Inferior parietal cortex (tissue), 1 donor: ENCODE measurements at regions not wholly inside any gene's neighbourhood (a gene's known extent, or its start where the extent isn't known, plus 50 kb on each side); places are given as distances from the start of the nearest gene placed in this dataset.
"Not testable (repeated sequence)": the region's sequence is repeated elsewhere in the genome, so short reads cannot be mapped to it uniquely, and the experiment has no call there.

Experiments
- DNase-seq: peaks from one replicate; pipeline ENCODE4 v3.0.0-alpha.2; 2016; ENCODE audit errors: extremely low spot score

DNA sequence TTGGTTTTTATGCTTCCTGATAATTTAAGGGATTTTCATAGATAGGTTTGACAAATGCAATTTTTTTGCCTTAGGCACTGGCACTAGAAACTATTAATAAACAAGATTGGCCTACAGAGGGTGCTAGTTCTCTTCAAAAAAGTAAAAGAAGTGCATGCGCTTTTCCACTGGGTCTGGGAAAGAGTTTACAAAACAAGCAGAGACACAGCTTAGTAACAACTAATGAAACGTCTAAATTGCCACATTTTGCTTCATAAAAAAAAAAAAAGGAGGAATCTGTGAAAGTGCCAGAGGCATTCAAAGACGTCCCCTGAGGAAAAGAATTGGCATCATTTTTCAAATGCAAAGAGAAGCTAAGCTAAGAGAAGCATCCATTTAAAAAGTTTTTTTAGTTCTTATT, 58.3 kb upstream of the EEA1 start:
- peak; percentile 91 for DNase-seq

DNA sequence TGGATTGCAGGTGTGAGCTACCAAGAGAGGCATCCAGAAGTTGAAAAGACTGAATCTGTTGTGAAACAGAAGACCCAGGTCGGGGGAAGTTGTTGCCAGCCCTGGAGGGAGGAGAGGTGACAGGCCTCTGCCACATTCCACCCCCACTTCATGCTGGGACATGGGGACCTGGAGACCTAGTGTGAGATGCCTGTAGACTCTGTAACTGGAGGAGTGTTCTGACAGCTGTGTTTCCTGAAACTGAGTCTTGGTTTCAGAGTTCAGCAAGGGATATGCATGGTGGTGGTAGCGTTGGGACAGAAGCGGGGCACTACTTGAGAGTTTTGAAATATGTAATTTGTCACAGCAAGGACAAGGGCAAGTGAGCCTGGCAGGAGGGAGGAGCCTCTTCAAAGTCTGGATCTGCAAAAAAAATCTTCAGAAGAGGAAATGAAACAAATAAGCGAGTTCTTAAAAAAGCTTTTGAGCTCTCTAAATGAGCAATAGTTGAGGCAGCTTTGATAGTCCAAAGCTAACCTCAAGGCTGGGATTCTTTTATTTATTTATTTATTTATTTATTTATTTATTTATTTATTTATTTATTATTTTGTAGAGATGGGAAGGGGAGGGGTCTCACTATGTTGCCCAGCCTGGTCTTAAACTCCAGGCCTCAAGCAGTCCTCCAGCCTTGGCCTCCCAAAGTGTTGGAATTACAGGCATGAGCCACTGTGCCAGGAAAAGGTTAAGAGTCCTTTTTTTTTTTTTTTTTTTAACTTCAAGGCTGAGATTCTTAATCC, 58.9 kb upstream of the EEA1 start:
- no peak for DNase-seq

- no peak for DNase-seq
These were observed 59.6 kb upstream of the EEA1 start for GRCh38 chr12:92988622-92989130.

DNA sequence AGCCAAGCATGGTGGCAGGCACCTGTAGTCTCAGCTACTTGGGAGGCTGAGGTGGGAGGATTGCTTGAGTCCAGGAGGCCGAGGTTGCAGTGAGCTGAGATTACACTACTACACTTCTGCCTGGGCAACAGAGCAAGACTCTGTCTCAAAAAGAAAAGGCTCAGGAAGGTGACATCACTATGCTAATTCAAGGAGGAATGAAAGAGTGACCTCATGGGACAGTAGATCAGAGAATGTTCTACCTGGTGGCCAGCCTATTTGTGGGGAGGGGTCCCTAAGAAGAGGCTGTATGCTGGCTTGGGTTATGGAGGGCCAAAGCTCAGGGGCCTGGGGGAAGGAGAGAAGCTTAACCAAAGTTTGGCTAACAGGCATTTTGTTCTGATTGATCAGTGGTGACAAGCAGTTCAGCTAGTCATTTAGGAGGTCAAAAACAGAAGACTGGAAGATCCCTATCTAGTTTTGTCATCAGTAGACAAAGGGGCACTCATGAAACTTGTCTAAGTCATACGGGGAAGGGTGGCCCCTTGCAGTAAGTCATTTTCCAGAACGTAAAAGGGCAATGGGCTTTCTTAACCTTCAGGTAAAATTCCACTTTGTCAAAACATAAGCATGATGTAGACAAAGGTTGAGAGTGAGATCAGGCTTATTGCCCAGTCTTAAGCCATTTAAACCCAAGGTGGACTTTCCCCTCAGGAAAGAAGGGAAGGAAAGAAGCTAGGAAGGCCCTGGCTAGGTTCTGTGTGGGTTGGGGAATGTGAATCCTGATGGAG, 60.8 kb upstream of the EEA1 start:
- no peak for DNase-seq

DNA sequence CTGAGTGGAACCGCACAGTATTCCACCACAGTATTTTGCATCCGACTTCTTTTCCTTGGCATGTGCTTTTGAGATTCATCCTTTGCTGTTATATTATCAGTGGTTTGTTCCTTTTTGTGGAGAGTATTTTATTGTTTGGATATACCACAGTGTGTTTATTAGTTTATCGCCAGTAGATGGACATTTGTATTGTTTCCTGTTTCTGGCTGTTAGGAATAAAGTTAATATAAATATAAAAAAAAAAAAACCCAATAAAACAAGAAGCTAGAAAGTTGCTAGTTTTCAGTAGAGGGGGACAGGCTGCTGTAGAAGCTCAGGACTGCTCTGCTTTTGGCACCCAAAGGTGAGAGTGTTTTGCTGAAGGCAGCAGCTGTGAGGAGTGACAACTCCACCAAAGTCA, 62.0 kb upstream of the EEA1 start:
- no peak for DNase-seq

DNA sequence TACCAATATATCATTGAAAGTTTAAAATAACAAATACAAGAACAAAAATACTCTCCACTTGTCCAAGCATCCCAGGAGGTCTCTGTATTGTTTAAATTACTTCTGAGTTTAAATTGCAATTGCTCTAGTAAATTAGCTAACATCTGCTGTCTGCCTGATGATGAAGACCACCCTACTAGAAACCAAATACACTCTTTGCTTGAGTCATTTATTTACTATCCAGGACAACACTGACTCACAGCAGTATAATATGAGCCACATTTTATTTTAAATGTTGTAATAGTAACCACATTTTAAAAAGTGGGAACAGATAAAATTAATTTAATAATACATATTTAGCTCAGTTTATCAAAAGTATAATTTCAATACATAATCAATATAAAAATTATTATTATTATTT, 62.9 kb upstream of the EEA1 start:
- DNase-seq: no peak

DNA sequence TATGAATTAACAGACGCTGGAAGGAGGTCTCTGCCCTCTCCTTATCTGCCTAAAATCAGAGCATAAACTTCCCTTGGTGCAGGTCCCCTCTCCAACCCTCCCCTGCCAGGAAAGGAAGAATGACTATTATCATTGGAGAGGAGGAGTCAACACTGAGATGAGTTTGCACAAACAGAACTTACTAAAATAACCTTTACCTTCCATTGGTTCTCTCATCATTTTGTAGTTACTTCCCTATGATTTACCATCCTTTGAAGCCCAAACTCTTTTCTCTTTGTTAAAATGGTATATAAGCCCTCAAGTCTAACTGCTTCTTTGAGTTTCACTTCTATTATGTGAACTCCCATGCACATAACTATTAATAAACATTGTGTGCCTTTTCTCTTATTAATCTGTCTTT, 64.2 kb upstream of the EEA1 start:
- no peak for DNase-seq

- no peak for DNase-seq
These were observed 66.3 kb upstream of the EEA1 start for GRCh38 chr12:92995258-92995903.

- no peak for DNase-seq
These were observed 70.9 kb upstream of the EEA1 start for GRCh38 chr12:93000026-93000425.

GRCh38 chr12:93001407-93001806, 72.3 kb upstream of the EEA1 start:
- no peak for DNase-seq

DNA sequence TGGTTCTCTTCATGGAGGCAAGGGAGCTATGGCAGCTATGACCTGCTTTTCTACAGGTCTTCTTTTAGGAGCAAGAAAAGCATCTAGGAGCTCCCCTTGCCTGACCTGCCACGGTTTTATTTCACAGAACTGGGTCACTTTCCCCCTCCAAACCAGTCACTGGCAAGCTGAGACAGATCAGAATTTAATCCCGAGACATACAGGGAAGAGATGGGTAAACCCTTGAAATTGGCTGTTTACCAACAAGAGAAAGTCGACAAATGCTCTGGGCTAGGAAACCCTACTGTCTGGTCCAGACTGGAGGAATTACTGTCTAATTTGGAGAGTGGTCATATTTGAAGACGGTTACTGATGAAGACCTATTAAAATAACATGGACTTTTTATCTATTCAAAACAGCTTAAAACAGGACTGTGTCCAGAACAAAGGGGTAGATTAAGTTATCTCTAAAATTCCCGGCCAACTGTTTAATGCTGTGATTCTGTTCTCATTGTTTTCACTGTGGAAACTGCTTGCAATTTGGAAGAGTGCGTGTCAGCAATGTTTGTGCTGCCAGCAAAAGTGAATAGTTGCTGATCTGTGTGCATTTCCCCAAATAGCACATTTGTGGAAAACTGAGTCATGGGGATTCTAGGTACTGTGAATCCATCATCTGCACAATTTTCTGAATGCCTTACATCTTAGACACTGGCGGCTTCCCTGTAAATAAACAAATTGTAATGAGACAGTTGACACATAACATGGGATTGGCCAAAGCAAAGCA, 73.4 kb upstream of the EEA1 start:
- no peak for DNase-seq

- DNase-seq: no peak
These were observed 74.6 kb upstream of the EEA1 start for GRCh38 chr12:93003531-93004239.

DNA sequence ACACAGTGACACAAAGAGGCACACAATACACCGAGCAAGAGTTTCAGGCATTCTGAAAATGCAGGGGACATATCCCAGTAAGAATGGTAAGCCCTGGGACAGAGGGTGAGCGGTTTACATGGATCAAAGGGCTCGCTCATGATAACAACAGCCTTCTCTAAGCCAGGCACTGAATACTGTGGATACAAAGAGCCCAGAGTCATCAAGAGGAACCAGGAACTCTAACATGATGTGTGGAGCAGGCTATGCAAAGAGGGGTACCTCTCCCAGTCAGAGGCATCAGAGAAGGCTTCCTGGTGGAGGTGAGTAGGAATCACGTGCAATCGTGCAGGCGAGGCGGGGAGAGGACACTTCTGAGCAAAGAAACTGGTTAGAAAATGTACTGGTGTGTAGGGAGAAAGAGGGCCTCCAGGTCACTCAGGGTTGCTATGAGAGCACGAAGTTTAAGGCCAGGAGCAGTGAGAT, 76.9 kb upstream of the EEA1 start:
- no peak for DNase-seq

GRCh38 chr12:93006471-93007208, 77.5 kb upstream of the EEA1 start:
- DNase-seq: no peak

- no peak for DNase-seq
These were observed 78.4 kb upstream of the EEA1 start for GRCh38 chr12:93007544-93007943.

- DNase-seq: no peak
These were observed 79.1 kb upstream of the EEA1 start for GRCh38 chr12:93008044-93008778.

DNA sequence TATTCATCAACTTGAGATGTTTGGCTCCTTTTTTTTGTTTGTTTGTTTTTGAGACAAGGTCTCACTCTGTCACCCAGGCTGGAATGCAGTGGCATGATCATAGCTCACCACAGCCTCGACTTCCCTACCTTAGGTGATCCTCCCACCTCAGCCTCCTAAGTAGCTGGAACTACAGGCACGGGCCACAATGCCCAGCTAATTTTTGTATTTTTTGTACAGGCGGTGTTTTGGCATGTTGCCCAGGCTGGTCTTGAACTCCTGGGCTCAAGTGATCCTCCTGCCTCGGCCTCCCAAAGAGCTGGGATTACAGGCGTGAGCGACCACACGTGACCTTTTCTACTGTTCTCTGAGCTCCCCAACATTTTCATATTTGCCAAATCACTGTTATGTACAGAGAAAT, 79.8 kb upstream of the EEA1 start:
- DNase-seq: not testable (repeated sequence)

DNA sequence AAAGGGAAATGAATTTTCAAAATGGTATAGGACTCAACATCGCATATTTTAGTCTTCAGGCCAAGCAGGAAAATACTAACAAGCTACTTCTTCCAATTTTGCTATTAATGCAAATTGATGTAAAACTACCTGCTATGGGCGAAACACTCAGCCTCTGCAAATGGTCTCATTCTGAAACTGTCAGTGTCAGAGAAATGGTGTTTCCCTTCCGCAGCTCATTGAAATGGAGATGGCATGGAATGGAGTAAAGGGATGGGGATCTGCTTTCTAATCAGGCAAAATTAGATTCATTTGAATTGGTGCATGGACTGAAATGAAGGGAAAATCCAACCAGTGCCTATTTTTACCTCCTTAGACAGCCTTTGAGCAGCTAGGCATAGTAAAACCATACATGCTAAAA, 80.4 kb upstream of the EEA1 start:
- no peak for DNase-seq

GRCh38 chr12:93010461-93010860, 81.4 kb upstream of the EEA1 start:
- no peak for DNase-seq

- DNase-seq: no peak
These were observed 82.0 kb upstream of the EEA1 start for GRCh38 chr12:93011100-93011499.
